ENCODE measurements at regions not wholly inside any gene's neighbourhood (a gene's known extent, or its start where the extent isn't known, plus 50 kb on each side); places are given as distances from the start of the nearest gene placed in this dataset.

- no peak overlapping the region for H3K4me3 ChIP-seq (ENCODE audit: low read depth, low read length)
- TF ChIP-seq, protein P1, sequence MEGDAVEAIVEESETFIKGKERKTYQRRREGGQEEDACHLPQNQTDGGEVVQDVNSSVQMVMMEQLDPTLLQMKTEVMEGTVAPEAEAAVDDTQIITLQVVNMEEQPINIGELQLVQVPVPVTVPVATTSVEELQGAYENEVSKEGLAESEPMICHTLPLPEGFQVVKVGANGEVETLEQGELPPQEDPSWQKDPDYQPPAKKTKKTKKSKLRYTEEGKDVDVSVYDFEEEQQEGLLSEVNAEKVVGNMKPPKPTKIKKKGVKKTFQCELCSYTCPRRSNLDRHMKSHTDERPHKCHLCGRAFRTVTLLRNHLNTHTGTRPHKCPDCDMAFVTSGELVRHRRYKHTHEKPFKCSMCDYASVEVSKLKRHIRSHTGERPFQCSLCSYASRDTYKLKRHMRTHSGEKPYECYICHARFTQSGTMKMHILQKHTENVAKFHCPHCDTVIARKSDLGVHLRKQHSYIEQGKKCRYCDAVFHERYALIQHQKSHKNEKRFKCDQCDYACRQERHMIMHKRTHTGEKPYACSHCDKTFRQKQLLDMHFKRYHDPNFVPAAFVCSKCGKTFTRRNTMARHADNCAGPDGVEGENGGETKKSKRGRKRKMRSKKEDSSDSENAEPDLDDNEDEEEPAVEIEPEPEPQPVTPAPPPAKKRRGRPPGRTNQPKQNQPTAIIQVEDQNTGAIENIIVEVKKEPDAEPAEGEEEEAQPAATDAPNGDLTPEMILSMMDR (IDR thresholded peaks at IDR 0.05; ENCODE audit: borderline replicate concordance, insufficient read depth, low read depth, low read length): no peak
These were observed 326.8 kb downstream of the ZNF674 start for GRCh38 chrX:46218373-46218772.

GRCh38 chrX:46216406-46216805, 328.8 kb downstream of the ZNF674 start:
- no peak overlapping the region for H3K4me3 ChIP-seq (ENCODE audit: low read depth, low read length)
- TF ChIP-seq, protein P1 (IDR thresholded peaks at IDR 0.05; ENCODE audit: borderline replicate concordance, insufficient read depth, low read depth, low read length): no peak

DNA sequence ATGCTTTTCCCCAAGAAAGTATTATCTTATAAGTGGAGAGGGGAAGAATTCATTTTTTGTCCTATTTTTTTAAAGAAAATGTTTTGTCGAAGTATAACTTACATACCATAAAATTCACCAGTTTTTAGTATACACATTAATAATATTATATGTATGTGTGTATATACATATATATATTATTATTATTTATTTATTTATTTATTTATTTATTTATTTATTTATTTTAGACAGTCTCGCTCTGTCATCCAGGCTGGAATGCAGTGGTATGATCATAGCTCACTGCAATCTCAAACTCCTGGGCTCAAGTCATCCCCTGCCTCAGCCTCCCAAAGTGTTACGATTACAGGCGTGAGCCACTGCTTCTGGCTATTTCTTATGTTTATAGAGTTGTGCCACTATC, 334.1 kb downstream of the ZNF674 start:
- H3K4me3 ChIP-seq (ENCODE audit: low read depth, low read length): no peak overlapping the region
- TF ChIP-seq, protein P1 (IDR thresholded peaks at IDR 0.05; ENCODE audit: borderline replicate concordance, insufficient read depth, low read depth, low read length): no peak

- no peak overlapping the region for H3K4me3 ChIP-seq (ENCODE audit: low read depth, low read length)
- TF ChIP-seq, protein P1 (IDR thresholded peaks at IDR 0.05; ENCODE audit: borderline replicate concordance, insufficient read depth, low read depth, low read length): no peak
These were observed 335.5 kb downstream of the ZNF674 start for GRCh38 chrX:46209768-46210167.

GRCh38 chrX:46209037-46209436, 336.2 kb downstream of the ZNF674 start:
- TF ChIP-seq, protein P1 (IDR thresholded peaks at IDR 0.05; ENCODE audit: borderline replicate concordance, insufficient read depth, low read depth, low read length): no peak
- no peak overlapping the region for H3K4me3 ChIP-seq (ENCODE audit: low read depth, low read length)

DNA sequence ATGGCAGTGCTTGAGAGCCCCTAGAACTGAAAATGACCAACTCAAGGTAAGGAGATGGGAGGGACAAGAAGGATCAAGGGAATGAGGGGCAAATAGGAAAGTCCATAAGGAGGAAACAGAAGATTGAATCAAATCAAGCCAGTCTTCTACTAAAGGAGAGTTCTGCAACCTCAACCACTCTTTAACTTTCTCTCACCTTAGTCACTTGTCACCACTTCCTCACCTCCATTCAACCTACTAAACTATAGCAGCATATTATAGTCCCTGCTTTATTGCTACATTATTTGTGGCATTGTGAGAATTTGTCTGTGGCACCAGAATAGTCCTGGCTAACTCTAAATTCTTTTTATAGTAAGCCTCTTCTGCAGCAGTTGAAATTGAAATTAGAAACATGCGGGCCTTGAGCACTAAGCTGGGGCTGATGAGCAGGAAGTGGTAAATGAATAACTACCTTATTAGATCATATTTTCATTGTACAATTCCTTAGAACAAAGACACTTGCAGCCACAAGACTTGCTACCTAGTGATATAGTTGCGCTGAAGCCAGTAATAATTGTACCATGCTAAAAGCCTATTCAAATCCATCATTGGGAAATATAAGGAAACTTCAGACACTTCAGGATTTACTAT, 336.9 kb downstream of the ZNF674 start:
- no peak overlapping the region for H3K4me3 ChIP-seq (ENCODE audit: low read depth, low read length)
- TF ChIP-seq, protein P1 (IDR thresholded peaks at IDR 0.05; ENCODE audit: borderline replicate concordance, insufficient read depth, low read depth, low read length): no peak

DNA sequence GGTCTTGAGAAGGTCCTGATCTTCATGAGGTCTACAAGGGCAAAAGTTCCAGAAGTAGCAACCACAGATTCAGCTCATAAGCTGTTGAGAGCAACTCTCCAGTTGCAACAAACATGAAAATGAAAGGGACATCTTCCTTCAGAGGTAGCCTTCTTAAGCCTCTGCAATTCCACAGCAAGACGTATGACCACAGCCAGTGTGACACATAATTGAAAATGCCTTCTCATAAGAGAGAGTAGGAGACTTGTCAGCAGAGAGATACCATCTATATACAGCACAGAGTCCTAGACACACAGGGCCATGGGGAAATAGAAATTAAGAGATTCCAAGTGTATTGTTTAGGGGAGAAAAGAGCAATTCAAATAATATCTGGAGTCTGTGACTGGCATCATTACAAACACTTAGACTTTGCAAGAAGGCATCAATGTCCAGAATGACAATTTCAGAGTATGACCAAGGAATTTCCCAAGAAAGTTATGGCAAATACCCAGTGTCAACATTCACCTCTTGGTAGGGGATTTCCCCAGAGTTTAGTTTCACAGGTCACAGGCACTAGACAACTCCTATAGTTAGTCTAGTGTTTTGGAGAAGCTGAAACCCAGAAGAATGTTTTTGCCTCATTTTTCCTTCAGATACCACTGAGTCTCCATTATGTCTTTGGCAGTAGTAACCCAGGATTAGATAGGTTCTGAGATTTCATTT, 340.3 kb downstream of the ZNF674 start:
- TF ChIP-seq, protein P1 (IDR thresholded peaks at IDR 0.05; ENCODE audit: borderline replicate concordance, insufficient read depth, low read depth, low read length): no peak
- H3K4me3 ChIP-seq (ENCODE audit: low read depth, low read length): no peak overlapping the region
